DMS53 treated with DMSO at 0.1 percent for 48 hours (cell line): ENCODE measurements at regions not wholly inside any gene's neighbourhood (a gene's known extent, or its start where the extent isn't known, plus 50 kb on each side); places are given as distances from the start of the nearest gene placed in this dataset.

Experiments
- DNase-seq: peaks from one replicate; lab custom pipeline; 2025; ENCODE audit not compliant: unreplicated experiment; lab: John Stamatoyannopoulos, UW

DNA sequence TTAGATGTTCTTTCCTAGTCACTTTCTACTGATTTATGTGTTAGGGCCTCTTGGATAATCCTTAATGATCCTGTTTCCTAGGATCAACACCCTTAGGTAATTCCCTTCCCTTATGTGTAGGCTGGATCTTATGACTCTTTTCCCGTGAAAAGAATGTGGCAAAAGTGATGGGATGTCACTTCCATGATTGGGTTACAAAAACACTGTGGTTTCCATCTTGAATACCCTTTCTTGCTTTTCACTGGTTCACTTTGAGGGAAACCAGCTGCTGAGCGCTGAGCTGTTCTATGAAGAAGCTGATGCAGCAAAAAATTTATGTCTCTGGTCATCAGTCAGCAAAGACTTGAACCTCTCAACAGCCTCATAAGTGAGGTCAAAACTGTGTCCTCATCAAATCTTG, 609.4 kb downstream of the OLFM4 start:
- DNase-seq: no peak

DNA sequence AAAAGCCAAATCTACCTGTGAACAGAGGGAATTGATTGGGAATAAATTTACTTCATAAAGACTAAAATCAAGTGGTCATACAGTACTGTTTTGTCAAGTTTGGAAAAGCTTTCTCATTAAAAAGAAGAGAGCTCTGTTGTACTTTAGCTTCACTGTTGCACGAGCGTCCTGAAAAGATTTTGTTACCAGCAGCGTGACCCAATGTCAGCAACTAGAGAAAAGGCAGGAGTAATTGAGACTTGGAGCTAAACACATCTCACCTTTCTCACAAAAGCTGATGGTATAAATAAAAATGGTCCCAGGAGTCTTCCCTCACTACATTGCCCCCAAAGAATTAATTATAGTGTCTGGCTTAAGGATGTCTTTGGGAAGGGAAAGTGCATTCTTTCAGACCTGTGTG, 613.7 kb downstream of the OLFM4 start:
- no peak for DNase-seq

DNA sequence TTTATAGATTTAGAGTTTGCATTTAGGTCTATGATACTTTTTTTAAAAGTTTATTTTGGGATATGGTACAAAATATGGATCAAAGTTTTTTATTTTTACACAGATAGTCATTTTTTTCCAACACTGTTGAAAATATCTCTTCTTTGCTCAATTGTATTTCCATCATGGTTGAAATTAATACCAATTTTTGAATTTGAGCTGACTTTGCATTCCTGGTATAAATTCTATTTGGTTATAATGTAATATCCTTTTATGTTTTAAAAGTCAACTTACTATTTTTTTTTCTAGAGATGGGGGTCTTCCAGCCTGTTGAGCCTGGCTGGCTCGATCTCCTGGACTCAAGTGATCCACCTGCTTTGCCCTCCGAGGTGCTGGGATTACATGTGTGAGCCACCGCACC, 620.1 kb downstream of the OLFM4 start:
- DNase-seq: no peak

DNA sequence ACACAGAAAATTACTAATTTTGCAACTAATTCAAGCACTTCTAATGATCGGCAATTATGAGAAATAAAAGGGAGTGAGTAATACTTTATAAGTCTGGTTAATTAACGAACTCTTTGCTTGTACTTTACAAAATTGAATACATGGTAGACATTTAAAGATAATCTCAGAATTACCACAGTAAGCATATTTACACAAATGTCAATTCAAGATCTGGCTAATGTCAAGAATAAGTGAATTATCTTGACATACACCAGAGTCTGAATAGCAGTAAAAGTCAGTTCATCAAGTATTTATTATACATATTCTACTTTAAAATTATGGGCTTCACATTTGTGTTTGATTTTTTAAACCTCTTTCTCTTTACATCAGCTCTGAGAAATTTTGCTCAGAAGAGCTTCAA, 643.4 kb downstream of the OLFM4 start:
- DNase-seq: no peak

DNA sequence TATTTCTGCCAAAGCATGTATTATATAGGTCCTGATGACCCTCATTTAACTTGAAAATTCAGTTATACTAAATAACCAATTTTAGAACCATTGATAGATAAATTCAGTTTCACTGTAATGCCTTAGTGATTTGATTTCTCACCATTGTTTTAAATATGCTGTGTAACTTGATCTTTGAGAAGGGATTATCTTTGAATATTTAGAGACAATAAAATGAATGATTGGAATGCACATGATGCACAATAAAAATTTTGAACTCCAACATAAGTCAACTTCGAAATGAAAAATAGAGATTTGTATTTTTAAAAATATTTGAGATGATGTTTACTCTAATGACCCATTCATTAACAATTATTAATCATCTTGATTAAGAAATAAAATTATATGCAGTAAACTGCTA, 654.5 kb downstream of the OLFM4 start:
- DNase-seq: no peak

DNA sequence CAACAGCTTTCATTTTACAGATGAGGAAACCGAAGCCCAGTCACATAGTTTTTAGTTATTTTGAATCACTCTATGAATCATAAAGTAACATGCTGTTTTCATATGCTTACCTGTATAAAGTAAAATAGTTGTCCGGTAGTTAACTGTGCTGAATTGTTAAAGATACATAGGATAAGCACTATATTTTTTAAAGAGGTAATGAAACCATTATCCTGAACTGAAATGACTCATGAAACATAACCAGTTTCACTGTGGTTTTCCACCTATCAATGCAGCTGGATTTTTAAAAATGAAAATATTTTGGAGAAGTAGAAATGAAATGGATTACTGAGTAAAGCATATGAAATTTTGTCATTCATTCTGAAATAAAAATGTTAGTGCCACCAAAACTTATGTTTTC, 655.0 kb downstream of the OLFM4 start:
- DNase-seq: no peak

DNA sequence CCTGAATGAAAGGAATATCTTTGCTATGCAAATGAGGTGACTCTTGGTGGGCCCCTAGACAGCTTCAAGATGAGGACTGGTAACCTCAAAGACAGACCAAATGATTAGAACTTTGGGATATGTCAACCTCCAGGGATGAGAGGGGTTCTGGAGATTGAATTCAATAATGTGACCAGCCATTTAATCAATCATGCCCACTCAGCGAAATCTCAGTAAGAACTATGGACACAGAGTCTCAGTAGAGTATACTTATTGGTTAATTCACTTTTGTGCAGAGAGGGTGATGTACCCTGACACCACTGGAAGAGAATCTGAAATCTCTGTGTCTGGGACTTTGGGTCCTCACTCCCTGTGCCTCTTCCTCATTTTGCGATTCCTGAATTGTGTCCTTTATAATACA, 662.8 kb downstream of the OLFM4 start:
- no peak for DNase-seq

DNA sequence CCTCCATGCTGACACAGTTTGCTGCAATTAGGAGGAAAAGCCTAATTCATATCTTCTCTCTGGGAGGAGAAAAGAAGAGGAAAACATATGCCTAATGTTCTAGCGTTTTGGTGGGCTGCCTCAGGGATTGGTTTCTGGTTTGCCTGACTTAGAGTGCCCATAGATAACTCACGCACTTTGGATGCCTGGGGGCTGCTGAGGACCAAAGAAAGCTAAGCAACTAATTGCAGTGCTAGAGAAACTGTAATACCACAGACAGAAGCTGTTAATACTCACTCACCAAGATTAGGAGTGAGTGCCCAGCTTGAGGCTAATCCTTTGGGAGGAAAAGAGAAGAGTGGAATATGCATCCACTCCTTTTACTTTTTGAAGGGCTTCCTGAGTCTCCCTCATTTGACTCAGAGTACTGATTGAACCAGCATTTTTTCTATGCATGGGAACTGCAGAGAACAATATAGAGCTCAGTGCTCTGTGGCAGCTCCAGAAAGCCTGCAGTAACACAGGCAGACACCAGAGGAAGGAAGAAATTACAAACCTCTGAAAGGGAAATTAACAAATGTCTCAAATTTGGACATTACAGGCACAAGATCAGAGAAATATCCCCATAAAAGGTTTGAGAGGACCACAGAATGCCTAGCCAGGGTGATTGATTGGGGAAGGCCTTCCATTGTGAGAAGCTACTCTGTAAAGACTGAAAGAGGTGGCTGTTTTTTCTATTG, 666.4 kb downstream of the OLFM4 start:
- DNase-seq: no peak

DNA sequence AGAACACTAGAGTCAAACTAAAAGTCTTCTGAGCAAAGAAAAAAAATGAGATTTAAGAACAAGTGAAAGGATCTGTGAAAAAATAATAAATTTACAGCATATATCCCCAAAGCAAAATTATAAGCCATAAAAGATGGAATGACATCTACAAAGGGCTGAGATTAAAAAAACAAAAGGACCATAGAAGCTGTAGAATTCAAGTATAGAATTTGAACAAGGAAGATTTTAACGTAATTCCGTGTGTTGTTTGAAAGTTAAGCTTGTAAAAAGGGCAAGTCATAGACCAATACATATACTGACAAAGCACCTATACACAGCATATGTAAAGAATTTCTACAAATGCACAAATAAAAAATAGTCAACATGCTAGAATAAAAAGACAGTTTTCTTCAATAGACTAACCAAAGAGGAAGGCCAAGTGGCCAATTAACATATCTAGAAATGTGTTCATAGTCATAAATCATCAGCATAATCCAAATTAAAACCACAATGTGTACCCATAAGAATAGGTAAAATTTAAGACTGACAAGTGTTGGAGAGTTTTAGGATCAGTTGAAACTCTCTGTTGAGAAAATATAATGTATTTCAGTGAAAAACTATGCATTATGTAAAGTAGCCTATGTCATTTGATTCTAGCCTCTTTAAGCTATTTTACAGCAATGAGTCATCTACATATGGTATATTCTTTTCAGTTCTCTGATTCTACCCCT, 674.9 kb downstream of the OLFM4 start:
- no peak for DNase-seq

DNA sequence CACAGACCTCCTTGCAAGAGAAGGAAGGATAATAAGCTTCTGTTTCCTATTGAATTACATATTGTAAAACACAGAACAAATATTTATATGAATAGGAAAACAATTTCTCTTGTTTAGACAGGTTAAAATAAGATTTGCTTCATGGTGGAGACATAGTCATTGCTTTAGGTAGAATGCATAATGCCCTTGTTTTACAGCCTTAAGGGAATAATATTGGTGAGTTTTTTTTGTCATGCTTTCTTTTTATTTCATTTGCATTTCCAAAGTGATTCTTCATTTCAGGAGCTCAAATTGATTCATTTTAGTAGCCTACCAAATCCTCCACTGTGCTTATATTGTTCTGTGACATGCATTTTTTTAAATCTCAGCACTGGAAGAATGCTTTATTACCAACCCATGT, 690.7 kb downstream of the OLFM4 start:
- DNase-seq: no peak

DNA sequence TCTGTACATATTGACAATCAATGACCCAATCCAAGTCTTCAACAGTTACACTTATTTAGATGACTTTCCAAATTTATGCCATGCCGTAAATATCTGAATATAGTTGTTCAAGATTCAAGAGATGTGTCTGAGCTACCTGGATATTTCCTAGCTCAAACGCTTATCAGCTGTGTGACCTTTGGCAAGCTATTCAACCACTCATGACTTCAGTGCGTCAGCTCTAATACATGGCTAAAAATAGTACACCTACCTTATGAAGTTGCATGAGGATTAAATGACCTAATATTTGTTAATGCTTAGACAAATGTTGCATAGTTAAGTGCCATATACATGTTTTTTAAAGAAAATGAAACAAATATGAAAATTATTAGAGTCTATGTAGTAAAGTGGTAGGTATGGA, 704.1 kb downstream of the OLFM4 start:
- DNase-seq: peak; percentile 65

DNA sequence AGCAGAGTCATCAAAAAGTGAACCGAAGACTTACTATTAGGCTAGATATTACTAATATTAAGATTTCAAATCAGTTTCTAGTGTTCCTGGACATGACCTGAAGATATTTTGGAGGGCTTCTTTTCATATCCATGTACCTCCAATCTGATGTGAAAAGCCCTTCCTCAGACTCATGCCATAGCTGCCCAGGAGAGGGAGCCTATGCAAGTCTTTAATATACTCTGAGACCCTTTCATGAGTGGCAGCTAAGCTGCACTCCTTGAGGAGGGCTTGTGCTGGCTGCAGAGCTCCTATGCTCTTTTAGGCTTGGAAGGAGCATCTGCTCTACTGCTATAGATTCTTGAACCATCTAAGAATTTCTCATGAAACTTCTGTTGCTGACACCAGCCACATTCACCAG, 715.3 kb downstream of the OLFM4 start:
- peak; percentile 1 for DNase-seq

DNA sequence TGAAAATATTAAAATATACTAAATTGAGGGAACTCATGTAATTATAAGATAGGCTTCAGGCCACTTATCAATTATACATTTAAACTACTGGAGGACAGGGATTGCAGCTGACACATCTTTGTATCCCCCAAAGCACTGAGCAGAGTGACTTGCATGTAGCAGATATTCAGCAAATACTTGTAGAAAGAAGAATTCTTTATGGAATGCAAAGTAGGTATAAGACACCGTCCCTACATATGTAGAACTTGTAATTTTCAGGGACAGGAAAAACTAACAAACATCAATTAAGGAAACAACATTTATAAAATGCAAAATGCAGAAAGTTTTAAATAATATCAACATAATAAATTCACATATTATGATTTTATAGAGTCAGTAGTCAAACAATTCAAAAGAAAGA, 719.2 kb downstream of the OLFM4 start:
- no peak for DNase-seq

DNA sequence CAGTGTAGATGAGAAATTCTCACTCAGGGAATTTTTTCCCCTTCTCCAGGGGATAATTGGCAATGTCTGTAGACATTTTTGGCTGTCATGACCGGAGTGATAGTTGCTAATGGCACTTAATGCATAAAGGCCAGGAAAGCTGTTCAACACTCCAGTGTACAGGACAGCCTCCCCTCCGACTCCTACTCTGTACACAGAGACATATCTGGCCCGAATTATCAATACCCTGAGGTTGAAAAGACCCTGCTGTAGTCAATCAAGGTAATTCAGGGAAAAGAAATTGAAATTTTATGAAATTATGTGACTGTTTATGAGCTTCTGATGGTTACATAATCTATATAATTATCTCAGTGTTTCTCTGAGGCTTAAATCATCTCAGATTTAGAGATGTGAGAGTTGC, 720.7 kb downstream of the OLFM4 start:
- DNase-seq: no peak

DNA sequence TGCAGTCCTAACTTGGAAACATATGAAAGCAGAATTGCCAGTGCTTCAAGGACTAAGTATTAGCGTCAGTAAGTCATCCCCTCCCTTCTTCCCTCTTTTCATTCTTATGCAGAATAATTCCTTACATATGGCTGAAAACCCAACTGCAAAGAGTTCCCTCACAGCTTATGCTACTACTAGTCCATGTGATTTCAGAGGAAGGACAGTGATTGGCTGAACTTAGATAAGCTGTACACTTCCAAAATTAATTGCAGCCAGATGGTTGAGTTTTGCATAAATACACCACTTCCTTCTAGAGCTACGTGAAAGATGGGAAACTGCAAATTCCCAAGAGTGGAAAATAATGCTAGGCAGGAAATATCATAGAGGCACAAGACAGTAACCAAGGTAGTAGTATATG, 730.4 kb downstream of the OLFM4 start:
- DNase-seq: no peak

DNA sequence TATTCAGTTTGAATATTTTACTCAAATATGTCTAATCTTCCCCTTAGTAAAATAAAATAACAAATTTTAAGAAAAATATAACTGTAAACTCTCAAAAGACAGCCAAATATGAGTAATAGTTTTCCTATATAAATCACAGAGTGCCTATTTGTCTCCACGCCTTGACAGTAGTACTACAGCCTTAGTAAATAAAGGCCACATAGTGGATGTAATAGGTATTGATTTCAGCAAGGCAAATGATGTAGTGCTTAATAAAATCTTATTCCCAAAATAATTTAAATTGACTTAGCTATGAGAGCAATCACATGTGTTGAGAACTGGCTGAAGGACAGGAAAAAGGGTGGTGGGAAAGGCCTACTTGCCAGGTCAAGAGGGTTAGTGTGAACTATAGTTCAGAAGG, 747.2 kb downstream of the OLFM4 start:
- no peak for DNase-seq

DNA sequence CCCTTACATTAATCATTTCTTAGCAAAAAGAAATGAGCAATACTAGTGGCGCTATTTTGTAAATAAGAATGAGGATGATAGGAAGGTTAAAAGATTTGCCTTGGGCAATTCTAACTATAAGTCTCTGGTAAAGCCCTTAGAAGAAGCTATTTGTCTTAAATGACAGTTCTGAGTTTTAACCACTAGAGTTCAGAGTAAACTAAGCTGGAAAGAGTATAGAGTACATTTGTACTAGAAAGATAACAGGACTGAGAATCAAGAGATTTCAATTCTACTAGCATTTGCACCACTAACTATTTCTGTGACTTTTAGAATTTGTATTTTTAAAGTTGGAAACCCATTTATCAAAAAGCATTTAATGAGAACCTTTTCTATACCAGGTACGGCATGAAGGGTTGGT, 750.3 kb downstream of the OLFM4 start:
- DNase-seq: no peak

DNA sequence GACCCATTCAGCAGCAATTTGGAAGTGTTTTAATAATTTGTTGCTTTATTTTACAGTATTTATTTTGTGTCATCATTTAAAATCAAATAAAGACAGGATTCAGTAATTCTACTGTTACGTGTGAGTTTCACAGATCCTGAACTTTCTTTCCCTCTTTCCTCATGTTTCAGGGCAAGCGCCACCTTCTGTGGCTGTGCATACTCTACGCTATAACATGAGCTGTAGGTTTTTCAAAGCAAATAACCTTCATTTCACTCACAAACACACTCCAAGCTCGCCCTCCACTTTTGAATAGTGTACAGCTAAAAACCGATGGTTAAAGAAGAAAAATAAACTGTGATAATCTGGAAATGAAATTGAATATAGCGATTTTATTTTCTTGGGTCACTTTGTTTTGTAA, 753.3 kb downstream of the OLFM4 start:
- peak; percentile 21 for DNase-seq

DNA sequence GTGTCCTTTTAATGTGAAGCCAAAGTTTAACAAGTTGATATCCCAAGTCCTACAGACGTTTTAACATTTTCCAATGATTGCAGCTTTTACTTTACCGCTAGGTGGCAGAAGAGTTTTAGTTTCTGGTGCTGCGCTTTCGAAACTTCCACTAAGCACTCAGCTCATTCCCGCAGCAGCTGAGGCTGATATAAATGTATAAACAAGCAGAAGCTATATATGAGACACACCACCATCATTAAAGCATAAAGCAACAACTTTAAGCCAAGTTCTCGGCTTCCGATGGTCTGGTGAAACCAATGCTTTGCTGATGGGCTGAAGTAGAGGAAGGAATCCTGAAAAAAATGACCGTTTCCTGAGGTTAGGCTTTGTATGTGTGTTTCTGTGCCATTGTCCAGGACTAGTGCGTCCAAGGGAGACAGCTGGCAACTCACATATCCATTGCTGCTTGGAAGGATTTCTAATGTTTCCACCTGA, 753.9 kb downstream of the OLFM4 start:
- peak; percentile 81 for DNase-seq

DNA sequence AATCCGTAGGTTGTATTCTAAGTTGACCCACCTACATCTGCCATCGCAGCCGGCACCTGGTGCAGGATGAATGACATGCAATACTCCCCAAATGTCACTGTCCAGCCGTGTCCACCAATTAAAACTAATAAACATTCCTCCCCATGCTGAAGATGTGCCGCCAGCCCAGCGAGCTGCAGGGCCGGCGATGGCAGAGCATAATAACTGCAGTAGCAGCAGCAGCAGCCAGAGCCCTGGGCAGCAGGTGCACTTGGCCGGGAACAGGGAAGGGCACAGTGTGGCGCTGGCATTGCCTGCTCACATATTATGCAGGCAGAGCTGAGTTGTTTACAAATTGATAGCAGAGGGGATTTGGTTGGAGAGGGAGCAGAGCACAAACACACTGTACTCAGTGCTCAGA, 754.9 kb downstream of the OLFM4 start:
- DNase-seq: peak; percentile 57

DNA sequence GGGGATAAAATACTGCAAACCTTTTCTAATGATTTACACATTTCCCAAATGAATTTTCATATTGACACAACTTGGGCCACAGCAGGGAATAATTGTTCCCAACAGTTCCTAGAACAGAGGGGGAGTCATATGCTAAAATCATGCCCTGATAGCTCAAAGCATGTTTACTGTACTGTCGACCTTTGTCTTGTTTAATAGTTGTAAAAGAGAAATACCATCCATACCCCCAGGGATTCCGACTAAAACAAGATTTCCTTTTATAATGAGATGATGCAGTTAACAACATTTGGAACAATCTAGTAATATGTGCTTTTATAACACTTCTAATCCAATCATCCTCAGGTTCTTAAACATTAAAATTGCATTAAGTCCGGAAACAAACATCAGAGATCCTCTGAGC, 759.7 kb downstream of the OLFM4 start:
- no peak for DNase-seq

DNA sequence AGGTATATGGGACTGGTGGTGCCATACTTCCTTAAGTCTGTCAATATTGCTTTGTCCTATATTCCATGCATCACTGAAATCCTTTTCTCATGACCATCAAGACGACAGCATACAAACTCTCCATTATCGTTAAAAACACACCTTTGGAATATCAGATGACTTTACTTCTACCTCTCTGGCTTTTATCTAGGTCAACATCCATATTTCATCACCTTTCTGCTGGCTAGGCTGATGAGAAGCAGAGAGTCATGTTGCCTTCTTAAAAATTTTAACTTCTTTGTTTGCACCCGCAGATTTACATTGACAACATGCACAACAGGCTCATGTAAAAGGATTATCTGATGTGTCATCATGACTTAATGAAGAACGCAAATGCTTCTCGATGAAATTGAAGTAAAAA, 771.4 kb downstream of the OLFM4 start:
- no peak for DNase-seq
